Fibroblast of lung (primary cell): ENCODE measurements at regions not wholly inside any gene's neighbourhood (a gene's known extent, or its start where the extent isn't known, plus 50 kb on each side); places are given as distances from the start of the nearest gene placed in this dataset.
"Not testable (repeated sequence)": the region's sequence is repeated elsewhere in the genome, so short reads cannot be mapped to it uniquely, and the experiment has no call there.

Experiments used
- EZH2 ChIP-seq: IDR thresholded peaks from 2 replicates; pipeline ENCODE4 v1.5.1; 2012; ENCODE audit warnings: low read length, control low read depth, mild to moderate bottlenecking; ENCODE audit errors: missing control alignments
- TF ChIP-seq, protein P1 (sequence below), 2 donors: IDR thresholded peaks in 1 of 2; conservative IDR thresholded peaks in 1 of 2; 1 replicate in 1 of 2; 2 replicates in 1 of 2; pipeline ENCODE4 v1.5.1; 2011 to 2012; ENCODE audit warnings: low read length in 2 of 2, control low read depth in 1 of 2, inconsistent platforms in 1 of 2, low read depth in 1 of 2, mild to moderate bottlenecking in 1 of 2

- TF ChIP-seq, protein P1, sequence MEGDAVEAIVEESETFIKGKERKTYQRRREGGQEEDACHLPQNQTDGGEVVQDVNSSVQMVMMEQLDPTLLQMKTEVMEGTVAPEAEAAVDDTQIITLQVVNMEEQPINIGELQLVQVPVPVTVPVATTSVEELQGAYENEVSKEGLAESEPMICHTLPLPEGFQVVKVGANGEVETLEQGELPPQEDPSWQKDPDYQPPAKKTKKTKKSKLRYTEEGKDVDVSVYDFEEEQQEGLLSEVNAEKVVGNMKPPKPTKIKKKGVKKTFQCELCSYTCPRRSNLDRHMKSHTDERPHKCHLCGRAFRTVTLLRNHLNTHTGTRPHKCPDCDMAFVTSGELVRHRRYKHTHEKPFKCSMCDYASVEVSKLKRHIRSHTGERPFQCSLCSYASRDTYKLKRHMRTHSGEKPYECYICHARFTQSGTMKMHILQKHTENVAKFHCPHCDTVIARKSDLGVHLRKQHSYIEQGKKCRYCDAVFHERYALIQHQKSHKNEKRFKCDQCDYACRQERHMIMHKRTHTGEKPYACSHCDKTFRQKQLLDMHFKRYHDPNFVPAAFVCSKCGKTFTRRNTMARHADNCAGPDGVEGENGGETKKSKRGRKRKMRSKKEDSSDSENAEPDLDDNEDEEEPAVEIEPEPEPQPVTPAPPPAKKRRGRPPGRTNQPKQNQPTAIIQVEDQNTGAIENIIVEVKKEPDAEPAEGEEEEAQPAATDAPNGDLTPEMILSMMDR (conservative IDR thresholded peaks at IDR 0.05 in 1 of 2, IDR thresholded peaks at IDR 0.05 in 1 of 2; ENCODE audit: low read depth in 1 of 2, low read length in 2 of 2), result not testable (repeated sequence)
- TF ChIP-seq EZH2, result not testable (repeated sequence)
Observed at GRCh38 chr7:13025043-13025442, 337.6 kb downstream of the ARL4A start.
